Testis (tissue), 2 donors: ENCODE measurements at regions not wholly inside any gene's neighbourhood (a gene's known extent, or its start where the extent isn't known, plus 50 kb on each side); places are given as distances from the start of the nearest gene placed in this dataset.
"Not testable (repeated sequence)": the region's sequence is repeated elsewhere in the genome, so short reads cannot be mapped to it uniquely, and the experiment has no call there.

Source experiments
- DNase-seq: peaks from one replicate; pipeline ENCODE4 v3.0.0-alpha.2; 2019
- H3K27ac ChIP-seq, 2 donors: fragments of 200-600 bp; sonication (generic); one replicate each; pipeline ENCODE4 v1.5.1; 2019
- H3K27me3 ChIP-seq: fragments of 200-600 bp; sonication (generic); one replicate; pipeline ENCODE4 v1.5.1; 2019
- H3K36me3 ChIP-seq: fragments of 200-600 bp; sonication (generic); one replicate; pipeline ENCODE4 v1.5.1; 2017; ENCODE audit warnings: low read depth; ENCODE audit errors: missing control alignments
- H3K4me1 ChIP-seq: fragments of 200-600 bp; sonication (generic); one replicate; pipeline ENCODE4 v1.5.1; 2019
- H3K4me3 ChIP-seq, 2 donors: fragments of 200-600 bp; sonication (generic); one replicate each; pipeline ENCODE4 v1.5.1; 2017 to 2019
- H3K9me3 ChIP-seq: fragments of 200-600 bp; sonication (generic); one replicate; pipeline ENCODE4 v1.5.1; 2017
- CTCF ChIP-seq, 3 experiments: fragments of 450-650 bp in 2 of 3; fragments of 200-600 bp in 1 of 3; sonication (generic) in 1 of 3; IDR thresholded peaks; one replicate each; pipeline ENCODE4 v1.5.1; 2016 to 2019; ENCODE audit warnings: antibody characterized with exemption in 3 of 3, mild to moderate bottlenecking in 2 of 3, moderate library complexity in 1 of 3
- POLR2A ChIP-seq: fragments of 450-650 bp; IDR thresholded peaks from one replicate; pipeline ENCODE4 v1.6.1; 2017; ENCODE audit warnings: antibody characterized with exemption, mild to moderate bottlenecking, moderate library complexity
- WGBS, 2 donors: methylation state at CpG; one replicate each; pipeline ENCODE4 v1.1.5; 2018; 5-methylcytosine and 5-hydroxymethylcytosine counted together
- intact Hi-C: fragments of 100-400 bp; cut with DNase I; formaldehyde crosslinking; loops from one replicate; pipeline ENCODE4 v1.15.1; 2023; ENCODE audit warnings: low total_unique reads

- TF ChIP-seq CTCF (IDR thresholded peaks at IDR 0.05) (no peak), POLR2A (no peak)
- 18 to 33% methylated on average over 45 to 57 of the region's 57 CpGs for WGBS, 2 donors
- Histone ChIP-seq H3K4me3 (no peak overlapping the region), H3K4me1 (no peaks in the 10 kb centered on the region), H3K27me3 (no peaks in the 10 kb centered on the region), H3K36me3 (no peaks in the 10 kb centered on the region), H3K9me3 (no peaks in the 10 kb centered on the region), H3K27ac (no peak overlapping the region)
- DNase-seq, result peak; percentile 17
- intact Hi-C loops, result no loop called here
Measured at GRCh38 chr20:29409833-29410805, 1847.3 kb upstream of the DEFB115 start.

GRCh38 chr20:29410806-29411457, 1846.5 kb upstream of the DEFB115 start:
- intact Hi-C loops, result no loop called here
- no peaks in the 10 kb centered on the region for H3K27me3 ChIP-seq
- WGBS, 2 donors, result 24 to 26% methylated on average over 39 to 44 of the region's 44 CpGs
- H3K4me1 ChIP-seq, result no peaks in the 10 kb centered on the region
- no peaks in the 10 kb centered on the region for H3K9me3 ChIP-seq
- no peak for TF ChIP-seq CTCF (IDR thresholded peaks at IDR 0.05)
- no peak for TF ChIP-seq POLR2A
- H3K4me3 ChIP-seq, result peak overlapping the region in 1 of 2 donors; percentile 34
- no peak overlapping the region for H3K27ac ChIP-seq
- DNase-seq, result no peak
- no peaks in the 10 kb centered on the region for H3K36me3 ChIP-seq

- H3K9me3 ChIP-seq, DNase-seq, H3K4me1 ChIP-seq, H3K27me3 ChIP-seq, intact Hi-C loops, H3K27ac ChIP-seq, H3K36me3 ChIP-seq: not testable (repeated sequence)
- peak overlapping the region in 1 of 2 donors; percentile 34 for H3K4me3 ChIP-seq
- WGBS, 2 donors, result 33 to 35% methylated on average over 25 to 30 of the region's 30 CpGs
Measured at GRCh38 chr20:29411458-29411820, 1846.0 kb upstream of the DEFB115 start.

- DNase-seq, result no peak
- no peaks in the 10 kb centered on the region for H3K27me3 ChIP-seq
- H3K4me3 ChIP-seq, result no peak overlapping the region
- TF ChIP-seq CTCF (IDR thresholded peaks at IDR 0.05) (no peak), POLR2A (no peak)
- no peaks in the 10 kb centered on the region for H3K36me3 ChIP-seq
- no peak overlapping the region for H3K27ac ChIP-seq
- H3K4me1 ChIP-seq, result no peaks in the 10 kb centered on the region
- no peaks in the 10 kb centered on the region for H3K9me3 ChIP-seq
- intact Hi-C loops, result no loop called here
Measured at GRCh38 chr20:29419378-29419777, 1838.1 kb upstream of the DEFB115 start.

- Histone ChIP-seq H3K9me3 (no peaks in the 10 kb centered on the region), H3K36me3 (no peaks in the 10 kb centered on the region), H3K4me3 (peak overlapping the region in 1 of 2 donors; percentile 61), H3K27ac (no peak overlapping the region), H3K4me1 (no peaks in the 10 kb centered on the region), H3K27me3 (no peaks in the 10 kb centered on the region)
- intact Hi-C loops, result no loop called here
- DNase-seq, result peak; percentile 83
- 16 to 18% methylated on average over 18 to 38 of the region's 38 CpGs for WGBS, 2 donors
- TF ChIP-seq CTCF (IDR thresholded peaks at IDR 0.05) (peak in 2 of 3 experiments; percentile 9 to 31), POLR2A (no peak)
Measured at GRCh38 chr20:29427201-29428060, 1830.0 kb upstream of the DEFB115 start.
